Glomerular visceral epithelial cell (primary cell): ENCODE measurements at regions not wholly inside any gene's neighbourhood (a gene's known extent, or its start where the extent isn't known, plus 50 kb on each side); places are given as distances from the start of the nearest gene placed in this dataset.

Experiments used
- DNase-seq: peaks from one replicate; pipeline ENCODE4 v3.0.0-alpha.2; 2016; ENCODE audit errors: extremely low spot score

DNA sequence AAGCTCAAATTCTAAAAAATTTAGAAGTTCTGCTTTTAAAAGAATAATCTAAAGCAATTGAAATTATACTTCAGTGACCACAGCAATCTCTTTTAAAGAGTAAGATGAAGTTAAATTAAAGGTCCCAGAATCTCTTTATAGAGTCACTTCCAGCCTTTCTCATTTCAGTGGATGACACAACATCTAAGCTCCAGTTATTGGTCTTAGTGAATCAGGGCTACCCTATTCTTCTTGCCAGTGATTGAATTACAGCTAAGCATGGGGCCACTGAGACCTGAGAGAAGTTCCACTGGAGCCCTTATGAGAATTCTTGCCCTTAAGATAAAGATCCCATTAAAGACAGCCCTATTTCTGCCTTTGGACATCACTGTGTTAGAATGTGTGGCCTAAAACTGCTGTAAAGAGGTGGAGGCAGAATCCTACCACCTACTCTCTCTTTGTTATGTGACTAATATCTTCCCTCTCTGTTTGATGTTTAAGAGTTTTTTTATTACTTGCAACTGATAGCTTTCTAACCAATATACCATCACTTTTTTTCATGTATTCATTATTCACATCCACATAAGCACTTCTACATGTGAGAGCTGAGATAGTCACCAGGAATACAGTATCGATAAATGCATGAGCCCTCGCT, 128.6 kb downstream of the UNC5CL start:
- no peak for DNase-seq

DNA sequence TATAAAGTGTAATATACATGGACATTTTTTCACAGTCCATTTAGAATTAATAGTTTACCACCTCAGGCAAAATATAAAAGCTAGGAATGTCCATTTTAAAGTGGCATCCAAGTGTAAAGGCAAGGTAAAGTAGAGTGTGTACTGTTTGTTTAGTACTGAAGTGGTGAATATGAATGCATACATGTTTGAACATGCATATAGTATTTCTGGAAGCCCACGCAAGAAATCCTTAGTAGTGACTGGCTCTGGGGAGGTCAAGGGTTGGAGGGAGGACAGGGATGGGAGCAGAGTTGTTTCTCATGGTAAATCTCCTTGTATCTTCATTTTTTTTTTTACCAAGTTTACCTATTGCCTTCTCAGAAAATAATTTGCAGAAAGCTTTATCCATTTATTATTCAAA, 129.2 kb downstream of the UNC5CL start:
- no peak for DNase-seq

DNA sequence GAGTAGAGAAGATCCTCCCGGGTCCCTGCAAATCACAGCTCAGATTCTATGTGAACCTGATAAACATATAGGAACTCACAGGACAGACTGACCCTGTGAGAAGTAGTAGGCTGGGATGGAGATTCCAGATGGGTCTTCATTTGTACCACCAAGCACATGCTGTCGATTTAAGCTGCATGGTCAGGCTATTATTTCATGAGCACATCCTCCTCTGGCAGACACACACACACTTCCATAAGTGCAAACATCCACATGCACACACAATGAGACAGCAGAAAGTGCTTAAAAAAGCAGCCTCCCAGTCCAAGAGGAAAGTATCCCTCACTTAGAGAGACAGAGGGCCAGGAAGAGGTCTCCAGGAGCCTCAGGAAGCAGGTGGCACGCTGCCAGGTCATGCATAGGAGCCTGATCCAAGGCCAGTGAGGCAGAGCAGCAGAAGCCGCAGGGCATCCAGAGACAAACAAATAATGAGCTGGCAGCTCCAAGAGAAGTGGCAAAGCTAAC, 131.8 kb downstream of the UNC5CL start:
- DNase-seq: peak; percentile 97

DNA sequence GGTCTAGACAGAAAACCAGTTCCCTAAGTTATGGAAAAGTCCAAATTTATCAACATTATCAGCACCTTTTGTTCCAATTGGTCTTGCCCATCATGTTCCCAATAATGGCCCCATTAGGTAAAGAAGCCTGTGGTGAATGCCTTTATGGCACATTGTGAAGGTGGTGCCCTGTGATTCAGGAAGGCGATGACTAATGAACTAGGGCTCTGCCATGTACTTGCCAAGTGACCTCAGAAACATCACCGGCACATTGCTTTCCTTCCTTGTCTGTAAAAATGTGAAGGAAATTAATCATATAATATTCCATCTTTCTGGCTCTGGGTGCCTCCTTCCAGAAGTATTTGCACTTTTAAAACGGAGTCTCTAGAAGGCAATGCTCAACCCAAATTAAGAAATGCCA, 132.3 kb downstream of the UNC5CL start:
- DNase-seq: peak; percentile 74

DNA sequence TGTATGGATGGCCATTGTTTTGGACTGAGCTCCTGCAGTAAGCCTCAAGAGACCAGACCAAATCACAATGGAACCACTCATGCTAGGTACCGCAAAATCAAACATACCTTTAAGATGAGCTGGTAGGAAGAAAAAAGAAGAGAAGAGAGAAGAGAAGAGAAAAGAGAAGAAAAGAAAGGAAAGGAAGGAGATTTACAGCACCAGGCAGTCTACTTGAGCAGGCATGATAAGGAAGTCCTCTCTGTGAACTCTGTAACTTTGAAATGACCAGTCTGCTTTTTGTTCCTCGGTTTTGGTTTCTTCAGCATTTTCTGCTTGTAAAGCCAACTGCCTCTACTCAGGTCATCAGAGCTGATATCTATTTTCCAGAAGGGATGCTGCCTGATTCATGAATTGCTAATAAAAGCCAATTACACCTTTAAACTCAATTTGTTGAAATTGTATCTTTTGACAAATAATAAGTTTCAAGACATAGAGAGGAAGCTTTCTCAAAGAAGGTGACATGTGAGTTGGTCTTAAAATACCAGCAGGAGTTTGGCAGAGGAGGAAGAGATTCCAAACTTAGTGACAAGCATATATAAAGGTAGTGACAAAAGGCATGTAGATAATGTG, 134.3 kb downstream of the UNC5CL start:
- no peak for DNase-seq

DNA sequence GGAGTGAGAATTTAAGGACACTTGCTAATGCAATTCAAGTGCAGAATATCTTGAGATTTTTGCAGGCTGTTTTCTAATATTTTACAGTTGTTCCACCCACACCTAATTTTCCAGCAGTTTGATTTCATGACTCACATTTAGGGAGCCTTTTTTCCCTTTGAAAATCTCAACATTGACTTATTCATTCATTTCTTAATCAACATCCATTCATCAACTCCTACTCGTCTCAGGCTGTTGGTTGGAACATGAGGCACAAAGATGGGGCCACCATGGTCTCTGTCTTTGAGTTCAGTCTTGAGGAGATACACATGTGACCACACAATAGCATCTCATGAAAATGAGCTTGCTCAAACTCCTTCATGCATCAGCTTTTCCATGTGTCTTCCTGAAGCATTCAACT, 135.6 kb downstream of the UNC5CL start:
- no peak for DNase-seq

DNA sequence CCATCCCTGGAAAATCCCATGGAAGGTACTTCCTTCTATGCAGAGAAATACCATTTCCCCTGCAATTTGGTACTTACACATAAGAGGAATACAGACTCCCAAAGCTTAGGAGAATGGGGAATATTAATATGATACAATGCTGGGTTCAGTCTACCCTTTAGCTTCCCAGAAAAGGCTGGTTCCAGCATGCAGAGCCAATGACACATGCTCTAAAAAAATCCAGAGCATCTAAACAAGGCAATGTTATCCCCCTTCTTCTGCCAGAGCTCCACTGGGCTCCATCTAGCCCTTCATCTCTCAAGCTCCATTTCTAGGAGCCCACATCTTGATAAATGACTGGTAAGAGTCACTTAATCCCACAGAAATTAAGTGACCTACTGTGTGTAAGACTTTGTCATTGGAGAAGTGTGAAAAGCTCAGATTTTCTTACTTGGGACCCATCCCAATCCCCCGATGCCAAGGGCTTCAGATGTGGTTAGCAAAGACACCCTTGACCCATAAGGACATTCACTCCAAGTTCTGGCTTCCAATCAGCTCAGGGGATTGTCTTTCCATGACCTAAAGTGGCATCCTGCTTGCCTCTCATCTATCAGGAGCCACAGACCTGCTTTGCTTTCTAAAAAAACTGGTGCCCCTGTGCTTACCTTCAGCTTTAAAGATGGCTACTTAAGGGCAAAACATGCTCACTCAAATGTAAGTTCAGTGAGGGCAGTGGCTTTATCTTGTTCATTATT, 137.5 kb downstream of the UNC5CL start:
- DNase-seq: no peak

DNA sequence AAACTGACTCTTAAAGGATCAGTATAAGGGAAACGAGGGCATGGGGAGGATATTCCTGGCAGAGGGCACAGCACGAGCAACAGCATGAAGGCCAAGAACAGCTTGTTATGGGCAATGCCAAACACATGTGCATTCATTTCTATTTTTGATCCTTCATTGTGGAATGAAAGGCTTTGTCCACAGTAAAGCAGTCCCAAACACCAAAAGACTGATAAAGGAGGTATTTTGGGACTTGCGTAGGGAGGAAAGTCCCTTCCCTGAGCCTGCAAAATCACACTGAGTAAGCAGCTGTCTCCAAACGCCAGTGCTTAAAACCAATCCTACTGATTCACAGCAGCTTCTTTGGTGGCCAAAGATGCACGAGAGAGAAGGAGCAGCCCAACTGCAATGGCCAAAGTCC, 138.2 kb downstream of the UNC5CL start:
- no peak for DNase-seq

DNA sequence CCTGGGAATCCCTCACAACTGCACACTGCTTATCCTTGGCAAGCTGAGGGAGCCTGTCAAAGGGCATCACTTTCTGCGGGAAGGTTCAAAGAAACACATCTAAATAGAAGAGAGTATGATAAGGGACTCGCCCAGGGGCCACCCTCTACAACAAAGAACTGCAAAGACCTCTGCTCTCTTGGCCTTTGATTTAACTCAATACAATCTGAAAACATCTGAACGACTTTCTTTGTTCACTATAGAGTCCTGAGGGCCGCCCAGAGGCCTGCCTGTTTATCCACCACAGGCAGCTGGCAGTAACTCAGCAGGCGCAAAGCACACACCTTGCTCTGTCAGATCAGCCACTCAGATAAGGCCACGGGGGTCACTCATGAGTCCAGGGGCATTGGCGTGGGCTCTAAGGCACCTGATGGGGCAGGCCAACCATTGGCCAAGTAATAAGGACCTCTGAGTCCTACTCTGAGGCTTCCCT, 139.3 kb downstream of the UNC5CL start:
- no peak for DNase-seq

DNA sequence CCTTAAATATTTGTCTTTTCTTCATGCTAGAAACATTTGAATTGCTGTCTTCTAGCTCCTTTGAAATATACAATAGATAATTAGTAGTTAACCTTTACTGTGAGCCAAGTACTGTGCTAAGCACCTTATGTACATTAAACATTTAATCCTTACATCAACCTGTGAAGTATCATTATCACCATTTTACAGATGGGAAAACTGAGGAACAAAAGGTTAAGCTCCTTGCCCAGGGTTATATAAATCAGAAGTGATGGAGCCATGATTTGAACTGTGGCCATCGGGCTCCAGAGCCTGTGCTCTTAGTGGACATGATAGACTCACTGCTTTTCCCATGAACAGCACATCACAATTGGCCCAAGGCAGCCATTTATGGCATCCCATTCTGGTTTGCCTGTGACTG, 140.9 kb downstream of the UNC5CL start:
- no peak for DNase-seq

DNA sequence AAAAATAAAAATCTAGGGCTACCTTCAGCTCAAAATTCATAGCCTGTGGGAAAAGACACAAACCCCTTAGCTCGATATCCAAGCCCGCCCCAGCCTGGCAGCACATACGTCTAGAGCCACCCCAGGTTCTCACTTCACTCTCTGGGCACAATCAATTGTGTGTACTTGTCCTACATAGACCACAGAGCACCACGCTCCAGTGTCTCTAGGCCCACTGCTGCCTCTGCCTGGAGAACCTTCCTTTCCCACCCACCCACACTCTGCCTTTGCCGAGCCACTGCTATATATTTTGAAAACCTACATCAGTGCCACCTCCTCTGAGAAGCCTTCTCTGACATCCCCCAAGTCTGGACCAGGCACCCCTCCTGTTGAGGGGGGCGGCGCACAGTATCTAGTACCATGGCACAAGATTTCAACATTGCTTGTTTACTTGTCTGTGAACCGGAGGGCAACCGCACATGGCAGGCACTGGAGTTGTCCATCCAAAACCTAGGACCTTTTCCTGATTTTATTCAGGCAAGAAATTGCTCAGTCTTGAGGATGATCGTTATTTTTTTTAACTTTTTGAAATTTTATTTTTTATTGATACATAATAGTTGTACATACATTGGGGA, 141.5 kb downstream of the UNC5CL start:
- no peak for DNase-seq

DNA sequence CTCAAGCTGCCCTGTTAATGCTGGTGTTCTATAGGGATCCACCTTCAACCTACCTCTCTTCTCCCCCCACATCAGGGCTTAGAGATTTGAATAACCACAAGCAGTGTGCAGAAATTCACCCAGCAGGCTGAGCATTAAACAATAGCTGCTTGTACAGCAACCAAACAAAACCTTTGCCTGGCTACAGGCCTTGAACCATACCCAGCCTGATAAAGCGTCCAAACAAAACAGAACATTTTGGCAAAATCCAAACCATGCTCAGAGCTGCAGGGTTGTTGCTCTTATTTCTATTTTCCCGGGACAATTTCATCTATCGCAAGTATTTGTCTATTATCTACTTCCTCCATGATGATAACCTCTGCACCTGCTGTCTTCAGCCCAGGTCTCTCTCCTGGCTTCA, 142.3 kb downstream of the UNC5CL start:
- DNase-seq: no peak

DNA sequence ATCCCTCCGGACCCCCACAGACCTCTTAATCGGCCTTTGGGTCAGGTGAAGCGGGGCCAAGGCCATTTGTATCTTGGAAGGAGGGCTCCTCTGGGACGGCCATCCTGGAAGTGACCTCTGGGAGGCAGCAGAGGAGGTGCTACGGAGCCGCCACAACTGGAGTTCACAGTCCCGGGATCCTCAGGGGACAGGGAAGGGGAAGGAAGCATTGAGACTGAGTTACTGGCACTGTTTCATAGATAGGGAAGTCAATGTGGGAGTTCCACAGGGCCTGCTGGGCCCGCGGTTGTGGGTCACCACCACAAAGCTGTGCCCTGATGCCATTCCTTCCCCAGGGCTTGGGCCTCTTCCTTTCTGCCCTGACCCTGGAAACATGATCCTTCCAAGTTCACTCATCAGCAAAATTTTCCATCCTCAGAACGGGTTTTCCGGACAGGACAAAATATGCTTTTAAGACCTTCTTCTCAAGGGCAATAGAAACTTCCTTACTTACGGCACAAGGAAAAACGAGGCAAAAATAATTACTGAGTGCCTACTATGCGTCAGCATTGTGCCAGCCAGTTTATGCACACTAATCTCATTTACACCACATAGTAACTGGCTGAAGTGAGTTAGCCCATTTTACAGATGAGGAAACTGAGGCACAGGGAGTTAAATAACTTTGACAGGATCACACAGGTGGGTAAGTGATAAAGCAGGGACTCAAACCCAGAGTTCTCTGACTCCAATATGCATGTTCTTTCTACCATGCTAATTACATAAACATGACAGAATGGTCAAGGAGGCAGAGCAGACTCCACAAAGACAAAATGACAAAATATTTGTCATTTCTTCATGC, 143.8 kb downstream of the UNC5CL start:
- DNase-seq: peak; percentile 83

DNA sequence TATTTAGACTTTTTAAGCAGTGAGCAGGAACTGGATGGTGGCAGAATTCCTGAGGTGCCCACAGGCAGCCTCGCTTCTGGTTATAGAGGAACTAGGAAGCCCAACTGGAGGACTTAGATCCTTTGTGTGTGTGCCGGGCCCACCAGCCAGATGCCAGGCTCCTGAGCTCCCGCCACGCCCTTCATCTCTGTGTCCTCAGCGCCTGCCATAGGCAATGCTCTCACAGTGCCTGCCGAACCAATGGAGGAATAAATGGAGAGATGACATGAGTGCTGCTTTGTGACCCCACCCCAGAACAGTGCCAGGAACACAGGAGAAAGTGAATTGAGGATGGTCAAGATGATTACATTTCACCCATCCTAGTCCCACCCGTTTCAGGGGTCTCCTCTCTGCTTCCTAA, 146.0 kb downstream of the UNC5CL start:
- DNase-seq: no peak

DNA sequence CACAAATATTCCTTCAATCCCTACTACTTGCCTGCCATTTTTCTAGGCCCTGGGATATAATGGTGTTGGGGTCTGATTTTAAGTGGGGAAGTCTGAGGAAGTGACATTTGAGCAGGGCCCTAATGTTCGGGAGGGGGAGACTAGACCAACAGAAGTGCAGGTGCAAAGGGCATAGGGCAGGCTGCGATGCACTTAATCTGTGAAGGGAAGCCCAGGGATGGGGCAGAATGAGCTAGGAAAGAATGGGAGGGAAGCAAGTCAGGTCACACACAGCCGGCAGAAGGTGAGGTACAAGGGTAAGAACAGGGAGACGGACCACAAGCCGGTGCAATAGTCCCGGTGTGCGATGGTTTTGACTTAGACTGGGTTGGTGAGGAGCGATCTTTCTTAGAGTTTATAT, 146.8 kb downstream of the UNC5CL start:
- DNase-seq: no peak

DNA sequence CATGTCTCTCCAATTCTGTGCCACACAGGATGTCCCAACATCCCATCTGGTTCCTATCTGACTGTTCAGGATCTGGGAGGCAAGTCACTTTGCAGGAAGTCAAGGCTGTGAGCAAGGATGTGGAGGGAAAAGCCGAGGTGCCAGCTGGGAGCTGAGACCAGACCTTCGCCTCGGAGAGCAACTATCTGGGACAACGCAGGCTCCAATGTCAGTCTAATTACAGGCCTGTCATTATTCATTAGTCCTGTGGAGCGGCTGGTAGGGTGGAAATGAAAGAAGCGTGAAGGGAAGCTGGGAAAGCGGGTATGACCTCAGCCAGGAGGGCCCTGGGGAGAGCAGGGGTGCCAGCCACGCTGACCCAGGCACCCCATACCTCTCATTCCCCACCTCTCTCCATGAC, 147.3 kb downstream of the UNC5CL start:
- DNase-seq: no peak

DNA sequence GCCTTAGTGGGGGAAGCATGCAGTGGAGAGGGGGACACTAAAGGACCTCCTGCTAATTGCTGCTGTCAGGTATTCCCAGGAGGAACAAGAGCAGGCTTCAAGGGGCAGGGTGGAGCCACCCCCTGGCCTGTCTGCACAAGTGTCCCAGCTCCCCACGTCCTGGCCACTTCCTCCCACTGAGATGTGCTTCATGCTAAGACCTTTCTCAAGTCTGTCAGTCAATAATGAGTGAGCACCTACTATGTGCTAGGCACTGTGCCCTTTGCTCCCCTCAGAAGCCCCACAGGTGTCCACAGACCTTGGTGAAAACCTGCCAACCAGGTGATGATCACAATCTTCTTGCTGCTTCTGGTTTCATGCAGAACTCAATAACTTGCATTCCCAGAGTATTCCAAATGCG, 147.9 kb downstream of the UNC5CL start:
- DNase-seq: no peak

DNA sequence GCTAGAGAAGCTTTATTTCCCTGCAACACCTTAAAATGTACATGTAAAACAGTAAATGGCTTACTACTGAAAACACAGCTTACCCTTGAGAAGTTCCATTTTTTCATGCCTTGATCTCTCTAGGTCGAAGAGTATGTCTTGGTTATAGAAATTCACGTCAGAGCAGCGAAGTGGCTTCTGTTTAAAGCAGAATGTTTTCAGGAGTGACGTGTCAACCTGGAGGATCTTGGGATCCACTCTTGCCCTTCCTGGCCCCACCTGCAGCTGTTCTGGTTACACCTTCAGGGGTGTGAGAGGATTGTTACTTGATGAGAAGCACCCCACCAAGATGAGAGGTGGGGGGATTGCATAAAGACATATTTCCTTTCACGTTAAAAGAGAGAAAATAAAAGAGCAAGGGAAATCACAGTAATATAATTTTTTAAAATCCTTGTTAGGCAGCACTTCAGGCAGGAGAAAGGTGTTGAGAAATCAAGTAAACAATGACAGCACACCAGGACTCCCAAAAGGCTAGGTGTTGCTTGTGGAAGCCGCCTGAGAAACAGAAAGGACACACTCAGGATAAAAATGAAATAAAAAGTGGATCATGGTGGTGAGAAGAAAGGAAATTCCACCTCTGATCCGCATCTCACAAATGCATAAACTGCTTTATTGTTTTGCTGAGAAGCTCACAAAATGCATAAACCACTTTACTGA, 149.7 kb downstream of the UNC5CL start:
- no peak for DNase-seq

DNA sequence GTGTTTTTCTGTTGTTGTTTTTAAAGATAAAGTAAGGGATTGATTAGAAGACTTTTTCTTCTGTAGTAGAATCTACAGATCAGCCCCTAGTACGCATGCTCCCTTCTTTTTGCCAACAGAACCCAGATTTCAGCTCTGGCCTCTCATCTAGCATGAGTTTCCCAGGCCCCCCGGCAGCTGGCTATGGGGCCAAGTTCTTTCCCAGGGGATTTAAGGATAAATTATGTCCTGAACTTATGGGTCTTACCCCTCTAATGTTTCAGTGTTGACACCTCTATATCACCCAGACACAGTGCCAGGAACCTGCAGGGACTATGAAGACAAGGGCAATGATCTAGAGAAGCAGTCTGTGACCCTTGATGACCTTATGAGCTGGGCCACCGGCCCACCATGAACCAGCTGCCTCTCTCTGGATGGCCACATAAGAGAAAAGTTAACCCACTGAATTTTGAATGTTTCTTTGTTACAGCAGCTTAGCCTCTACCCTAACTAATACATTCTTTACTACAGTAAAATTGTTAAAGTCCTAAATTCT, 150.5 kb downstream of the UNC5CL start:
- no peak for DNase-seq

DNA sequence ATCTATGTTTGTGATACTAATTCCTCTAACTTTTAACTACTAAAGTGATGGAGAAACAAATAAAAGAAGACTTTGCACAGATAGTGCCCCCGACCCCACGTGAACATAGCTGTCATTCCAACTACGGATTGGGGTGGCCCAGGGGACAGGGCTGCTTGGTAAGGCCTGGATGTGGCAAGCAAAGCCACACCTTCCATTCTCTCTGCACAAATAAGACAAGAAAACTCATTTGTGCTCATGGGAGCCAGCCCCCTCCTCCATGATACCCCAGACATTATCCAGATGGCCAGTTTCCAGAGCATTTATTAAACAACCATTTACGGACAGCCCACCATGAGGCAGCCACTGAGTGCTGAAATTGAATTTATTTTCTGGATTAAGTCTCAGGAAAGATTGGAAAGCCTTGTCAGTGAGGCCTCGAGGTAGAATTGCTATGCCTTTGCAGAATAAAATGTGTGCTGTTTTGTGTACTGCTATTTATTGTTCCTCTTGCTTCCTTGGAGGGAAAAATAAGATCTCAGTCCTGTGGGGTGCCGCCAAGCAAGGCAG, 151.2 kb downstream of the UNC5CL start:
- DNase-seq: no peak
